Frontal cortex (tissue), 4 donors: ENCODE measurements at regions not wholly inside any gene's neighbourhood (a gene's known extent, or its start where the extent isn't known, plus 50 kb on each side); places are given as distances from the start of the nearest gene placed in this dataset. TPM values are rescaled to one million over a fixed set of nuclear protein-coding genes. Genes with fewer than 3 reads are reported as not detected.

Source experiments
- DNase-seq, 2 donors: peaks; one replicate each; pipeline ENCODE4 v3.0.0; 2012; ENCODE audit warnings: low spot score in 2 of 2
- FAIRE-seq: peaks from 2 replicates; lab custom pipeline; 2012; peaks lifted over from hg19 to GRCh38; lab: Jason Lieb, UNC
- small RNA-seq: library from RNA; depleted of rRNA; stranded (forward); fragments of <200 nt; gene quantifications from one replicate; pipeline ENCODE3, GENCODE V24; 2014
- donor health status: control.
- donor health status: control.
- donor health status: control.

GRCh38 chr13:46982856-46983582, 86.2 kb upstream of the HTR2A start:
- DNase-seq (no peak), FAIRE-seq (no peak)

GRCh38 chr13:46975173-46975572, 78.3 kb upstream of the HTR2A start:
- DNase-seq = no peak
- FAIRE-seq = no peak

GRCh38 chr13:46968450-46968849, 71.6 kb upstream of the HTR2A start:
- FAIRE-seq (no peak), DNase-seq (no peak)

- DNase-seq = no peak
- FAIRE-seq = no peak
These were observed 68.1 kb upstream of the HTR2A start for GRCh38 chr13:46964789-46965527.

- FAIRE-seq = no peak
- no peak for DNase-seq
These were observed 67.1 kb upstream of the HTR2A start for GRCh38 chr13:46963904-46964303.

- DNase-seq = no peak
- no peak for FAIRE-seq
These were observed 65.6 kb upstream of the HTR2A start for GRCh38 chr13:46962281-46962941.

GRCh38 chr13:46961719-46962118, 64.9 kb upstream of the HTR2A start:
- FAIRE-seq (no peak), DNase-seq (peak in 1 of 2 donors; percentile 15)

- no peak for FAIRE-seq
- DNase-seq = no peak
These were observed 57.1 kb upstream of the HTR2A start for GRCh38 chr13:46953941-46954340.

- no peak for DNase-seq
- FAIRE-seq = no peak
These were observed 56.5 kb upstream of the HTR2A start for GRCh38 chr13:46953331-46953730.

- DNase-seq = no peak
- no peak for FAIRE-seq
These were observed 54.7 kb upstream of the HTR2A start for GRCh38 chr13:46951516-46951915.

GRCh38 chr13:46949211-46949610, 52.4 kb upstream of the HTR2A start:
- DNase-seq (no peak), FAIRE-seq (no peak)

- FAIRE-seq = no peak
- DNase-seq = no peak
These were observed 51.5 kb upstream of the HTR2A start for GRCh38 chr13:46948338-46948737.

- FAIRE-seq = no peak
- DNase-seq = no peak
These were observed 50.8 kb upstream of the HTR2A start for GRCh38 chr13:46947425-46948191.

Small RNAs in the stretch of these regions (small RNA-seq; reads per million reads assigned to genes)
- gene GNG5P5 = not detected
- not detected for gene RN7SL700P
